Neural cell (in vitro differentiated cells): ENCODE measurements at regions not wholly inside any gene's neighbourhood (a gene's known extent, or its start where the extent isn't known, plus 50 kb on each side); places are given as distances from the start of the nearest gene placed in this dataset.

Experiments used
- H2AFZ ChIP-seq: fragments of 200-600, 300-800 bp; sonication (generic), shearing (Covaris generic); 2 replicates; pipeline ENCODE4 v1.6.0; 2014; ENCODE audit warnings: low read depth, mild to moderate bottlenecking, antibody characterized with exemption, low read length, moderate library complexity
- H3F3A ChIP-seq: fragments of 200-600 bp; shearing (Covaris generic); 2 replicates; pipeline ENCODE4 v1.6.1; 2016; ENCODE audit warnings: mild to moderate bottlenecking, moderate library complexity, mixed read lengths, antibody characterized with exemption, low read length; ENCODE audit not compliant: insufficient read depth, poor library complexity, severe bottlenecking
- H3K27ac ChIP-seq: fragments of 200-600, 300-800 bp; sonication (generic), shearing (Covaris generic); 2 replicates; pipeline ENCODE4 v1.5.1; 2014; ENCODE audit warnings: mild to moderate bottlenecking, low read length, moderate library complexity
- H3K27me3 ChIP-seq: fragments of 300-800, 200-600 bp; sonication (generic), shearing (Covaris generic); 2 replicates; pipeline ENCODE4 v1.6.0; 2014; ENCODE audit warnings: mild to moderate bottlenecking, low read depth, low read length, moderate library complexity; ENCODE audit not compliant: insufficient read depth
- H3K36me3 ChIP-seq: fragments of 300-800, 200-600 bp; sonication (generic), shearing (Covaris generic); 2 replicates; pipeline ENCODE4 v1.5.1; 2014; ENCODE audit warnings: mild to moderate bottlenecking, antibody characterized with exemption, low read length, moderate library complexity; ENCODE audit not compliant: insufficient read depth
- H3K4me2 ChIP-seq: fragments of 300-800, 200-600 bp; sonication (generic), shearing (Covaris generic); 2 replicates; pipeline ENCODE4 v1.6.0; 2014; ENCODE audit warnings: mild to moderate bottlenecking, low read length
- H3K4me3 ChIP-seq: fragments of 300-800, 200-600 bp; sonication (generic), shearing (Covaris generic); 2 replicates; pipeline ENCODE4 v1.5.1; 2014; ENCODE audit warnings: mild to moderate bottlenecking, low read length, moderate library complexity
- H3K79me2 ChIP-seq: fragments of 200-600 bp; shearing (Covaris generic); replicated peaks from 2 replicates; pipeline ENCODE4 v1.6.0; 2014; ENCODE audit warnings: mild to moderate bottlenecking, low read length, moderate library complexity; ENCODE audit not compliant: insufficient read depth
- H3K9ac ChIP-seq: fragments of 300-800, 200-600 bp; sonication (generic), shearing (Covaris generic); 2 replicates; pipeline ENCODE4 v1.6.1; 2016; ENCODE audit warnings: mild to moderate bottlenecking, low read length, mixed read lengths
- H3K9me2 ChIP-seq: fragments of 200-600 bp; shearing (Covaris generic); 2 replicates; pipeline ENCODE4 v1.6.1; 2016; ENCODE audit warnings: mild to moderate bottlenecking, low read length, mixed read lengths; ENCODE audit not compliant: insufficient read depth
- H3K9me3 ChIP-seq: fragments of 200-600, 300-800 bp; sonication (generic), shearing (Covaris generic); 2 replicates; pipeline ENCODE4 v1.6.1; 2016; ENCODE audit warnings: mild to moderate bottlenecking, mixed run types, low read length, moderate library complexity, mixed read lengths
- H4K20me1 ChIP-seq: fragments of 200-600 bp; shearing (Covaris generic); 2 replicates; pipeline ENCODE4 v1.6.1; 2016; ENCODE audit warnings: mild to moderate bottlenecking, mixed run types; ENCODE audit not compliant: insufficient read depth
- CTCF ChIP-seq: fragments of 450-650 bp; IDR thresholded peaks from 2 replicates; pipeline ENCODE4 v1.5.1; 2014; ENCODE audit warnings: antibody characterized with exemption, mild to moderate bottlenecking, moderate library complexity; ENCODE audit not compliant: poor library complexity, severe bottlenecking
- EP300 ChIP-seq: fragments of 450-650 bp; conservative IDR thresholded peaks from 2 replicates; pipeline ENCODE4 v1.6.1; 2014; ENCODE audit warnings: antibody characterized with exemption, mild to moderate bottlenecking, moderate library complexity; ENCODE audit not compliant: poor library complexity, severe bottlenecking
- EZH2 ChIP-seq: fragments of 200-600, 300-800 bp; shearing (Covaris generic), sonication (generic); IDR thresholded peaks from 2 replicates; pipeline ENCODE4 v1.6.1; 2014; ENCODE audit warnings: antibody characterized with exemption, low read length, borderline replicate concordance, mild to moderate bottlenecking; ENCODE audit not compliant: insufficient read depth, poor library complexity, severe bottlenecking
- MXI1 ChIP-seq: fragments of 450-650 bp; conservative IDR thresholded peaks from 2 replicates; pipeline ENCODE4 v1.6.1; 2014; ENCODE audit warnings: antibody characterized with exemption, mild to moderate bottlenecking; ENCODE audit not compliant: poor library complexity, severe bottlenecking
- POLR2AphosphoS5 ChIP-seq: IDR thresholded peaks from 2 replicates; pipeline ENCODE4 v1.6.1; 2012
- RAD21 ChIP-seq: fragments of 450-650 bp; conservative IDR thresholded peaks from 2 replicates; pipeline ENCODE4 v1.6.1; 2014; ENCODE audit warnings: antibody characterized with exemption, mild to moderate bottlenecking, moderate library complexity
- SMC3 ChIP-seq: fragments of 450-650 bp; conservative IDR thresholded peaks from 2 replicates; pipeline ENCODE4 v1.6.1; 2014; ENCODE audit warnings: antibody characterized with exemption, mild to moderate bottlenecking, moderate library complexity; ENCODE audit not compliant: poor library complexity
- TAF1 ChIP-seq: IDR thresholded peaks from 2 replicates; pipeline ENCODE4 v1.6.1; 2012; ENCODE audit warnings: low read depth
- TF ChIP-seq, protein P1 (sequence below): IDR thresholded peaks from 2 replicates; pipeline ENCODE4 v1.6.1; 2012; ENCODE audit warnings: borderline replicate concordance

DNA sequence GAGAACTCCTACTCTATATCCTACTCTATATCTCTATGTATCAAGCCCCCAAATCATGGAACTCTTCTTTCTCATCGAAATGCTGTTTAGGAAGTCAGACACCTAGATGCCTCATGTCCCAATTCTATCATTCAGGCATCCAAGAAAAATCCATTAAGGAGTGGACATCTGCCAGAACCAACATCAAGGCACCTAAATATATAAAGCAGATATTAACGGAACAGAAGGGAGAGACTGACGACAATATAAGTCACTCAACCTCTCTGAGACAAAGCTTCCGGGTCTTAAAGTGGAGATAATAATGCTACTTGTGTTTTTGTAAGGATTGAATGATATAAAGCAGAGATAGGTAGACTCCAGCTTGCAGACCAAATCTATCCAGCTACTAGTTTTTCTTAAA lies 241.5 kb downstream of the NFATC2 start:
- Histone ChIP-seq H3K9me2 (no peaks in the 10 kb centered on the region), H3K9me3 (no peaks in the 10 kb centered on the region), H3K4me3 (no peak overlapping the region)

DNA sequence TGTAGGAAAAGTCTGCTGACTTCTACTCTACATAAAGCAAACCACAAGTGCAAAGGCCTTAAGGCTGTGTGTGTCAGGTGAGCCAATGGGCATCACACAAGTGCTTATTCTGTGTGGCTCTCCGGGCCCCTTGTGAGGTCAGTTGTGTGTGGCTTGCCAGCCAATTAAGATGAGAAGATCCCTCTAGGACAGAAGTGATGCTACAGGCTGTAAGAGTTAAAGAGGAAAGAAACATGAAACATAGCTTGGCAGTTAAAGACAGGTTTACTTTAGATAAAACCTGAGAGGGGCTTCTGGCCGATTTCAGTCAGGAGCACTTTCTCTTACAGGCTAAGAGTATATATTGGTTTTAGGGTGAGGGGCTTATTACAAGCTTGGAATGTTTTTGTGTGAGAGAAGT lies 242.4 kb downstream of the NFATC2 start:
- Histone ChIP-seq H3K27me3 (no peaks in the 10 kb centered on the region), H3K9ac (no peak overlapping the region), H3K4me2 (no peak overlapping the region), H4K20me1 (no peaks in the 10 kb centered on the region), H3K36me3 (no peaks in the 10 kb centered on the region), H3K9me2 (no peaks in the 10 kb centered on the region), H3K4me3 (no peak overlapping the region), H3K27ac (no peak overlapping the region), H3K9me3 (no peaks in the 10 kb centered on the region), H2AFZ (no peak overlapping the region), H3F3A (no peaks in the 10 kb centered on the region), H3K79me2 (no peaks in the 10 kb centered on the region)
- TF ChIP-seq TAF1 (no peak), POLR2AphosphoS5 (no peak), MXI1 (no peak), EP300 (no peak), RAD21 (no peak)
- TF ChIP-seq, protein P1, sequence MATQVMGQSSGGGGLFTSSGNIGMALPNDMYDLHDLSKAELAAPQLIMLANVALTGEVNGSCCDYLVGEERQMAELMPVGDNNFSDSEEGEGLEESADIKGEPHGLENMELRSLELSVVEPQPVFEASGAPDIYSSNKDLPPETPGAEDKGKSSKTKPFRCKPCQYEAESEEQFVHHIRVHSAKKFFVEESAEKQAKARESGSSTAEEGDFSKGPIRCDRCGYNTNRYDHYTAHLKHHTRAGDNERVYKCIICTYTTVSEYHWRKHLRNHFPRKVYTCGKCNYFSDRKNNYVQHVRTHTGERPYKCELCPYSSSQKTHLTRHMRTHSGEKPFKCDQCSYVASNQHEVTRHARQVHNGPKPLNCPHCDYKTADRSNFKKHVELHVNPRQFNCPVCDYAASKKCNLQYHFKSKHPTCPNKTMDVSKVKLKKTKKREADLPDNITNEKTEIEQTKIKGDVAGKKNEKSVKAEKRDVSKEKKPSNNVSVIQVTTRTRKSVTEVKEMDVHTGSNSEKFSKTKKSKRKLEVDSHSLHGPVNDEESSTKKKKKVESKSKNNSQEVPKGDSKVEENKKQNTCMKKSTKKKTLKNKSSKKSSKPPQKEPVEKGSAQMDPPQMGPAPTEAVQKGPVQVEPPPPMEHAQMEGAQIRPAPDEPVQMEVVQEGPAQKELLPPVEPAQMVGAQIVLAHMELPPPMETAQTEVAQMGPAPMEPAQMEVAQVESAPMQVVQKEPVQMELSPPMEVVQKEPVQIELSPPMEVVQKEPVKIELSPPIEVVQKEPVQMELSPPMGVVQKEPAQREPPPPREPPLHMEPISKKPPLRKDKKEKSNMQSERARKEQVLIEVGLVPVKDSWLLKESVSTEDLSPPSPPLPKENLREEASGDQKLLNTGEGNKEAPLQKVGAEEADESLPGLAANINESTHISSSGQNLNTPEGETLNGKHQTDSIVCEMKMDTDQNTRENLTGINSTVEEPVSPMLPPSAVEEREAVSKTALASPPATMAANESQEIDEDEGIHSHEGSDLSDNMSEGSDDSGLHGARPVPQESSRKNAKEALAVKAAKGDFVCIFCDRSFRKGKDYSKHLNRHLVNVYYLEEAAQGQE = no peak

More for the DNA sequence above, 241.5 kb downstream of the NFATC2 start:
- no peaks in the 10 kb centered on the region for H3F3A ChIP-seq
- no peak overlapping the region for H3K9ac ChIP-seq
- H3K36me3 ChIP-seq = no peaks in the 10 kb centered on the region
- no peaks in the 10 kb centered on the region for H3K27me3 ChIP-seq
- H4K20me1 ChIP-seq = no peaks in the 10 kb centered on the region
- TF ChIP-seq EP300 (no peak), SMC3 (no peak), TAF1 (no peak), RAD21 (no peak), CTCF (no peak), MXI1 (no peak), EZH2 (no peak), POLR2AphosphoS5 (no peak)
- TF ChIP-seq, protein P1 = no peak
- H3K27ac ChIP-seq = no peak overlapping the region
- no peak overlapping the region for H2AFZ ChIP-seq
- no peak overlapping the region for H3K4me2 ChIP-seq
- H3K79me2 ChIP-seq = no peaks in the 10 kb centered on the region
